ENCODE measurements at regions not wholly inside any gene's neighbourhood (a gene's known extent, or its start where the extent isn't known, plus 50 kb on each side); places are given as distances from the start of the nearest gene placed in this dataset.

DNA sequence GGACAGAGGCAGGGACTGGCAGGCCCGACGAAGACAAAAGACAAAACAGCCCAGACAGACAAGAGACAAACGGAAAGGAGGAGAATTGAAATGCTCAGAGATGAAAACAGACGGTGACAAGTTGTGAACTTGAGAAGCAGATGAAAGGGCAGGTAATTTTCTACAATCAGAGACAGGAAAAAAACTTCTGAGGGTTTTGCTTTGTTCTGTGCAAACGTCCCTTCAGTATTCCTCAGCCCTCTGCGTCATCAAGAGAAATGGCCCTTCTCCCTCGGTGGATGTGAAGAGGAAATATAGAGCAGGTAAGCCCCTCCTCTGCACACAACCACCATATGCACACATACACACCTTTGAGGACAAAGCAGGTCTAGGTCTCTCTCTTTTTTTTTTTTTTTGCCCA lies 206.6 kb downstream of the UACA start:
- no peak for TF ChIP-seq EZH2phosphoT487 (IDR thresholded peaks at IDR 0.05; ENCODE audit: borderline replicate concordance, low read length)
- TF ChIP-seq CTCF (IDR thresholded peaks at IDR 0.05; ENCODE audit: low read depth, low read length, poor library complexity, severe bottlenecking), result no peak
